ENCODE measurements at regions not wholly inside any gene's neighbourhood (a gene's known extent, or its start where the extent isn't known, plus 50 kb on each side); places are given as distances from the start of the nearest gene placed in this dataset.

DNA sequence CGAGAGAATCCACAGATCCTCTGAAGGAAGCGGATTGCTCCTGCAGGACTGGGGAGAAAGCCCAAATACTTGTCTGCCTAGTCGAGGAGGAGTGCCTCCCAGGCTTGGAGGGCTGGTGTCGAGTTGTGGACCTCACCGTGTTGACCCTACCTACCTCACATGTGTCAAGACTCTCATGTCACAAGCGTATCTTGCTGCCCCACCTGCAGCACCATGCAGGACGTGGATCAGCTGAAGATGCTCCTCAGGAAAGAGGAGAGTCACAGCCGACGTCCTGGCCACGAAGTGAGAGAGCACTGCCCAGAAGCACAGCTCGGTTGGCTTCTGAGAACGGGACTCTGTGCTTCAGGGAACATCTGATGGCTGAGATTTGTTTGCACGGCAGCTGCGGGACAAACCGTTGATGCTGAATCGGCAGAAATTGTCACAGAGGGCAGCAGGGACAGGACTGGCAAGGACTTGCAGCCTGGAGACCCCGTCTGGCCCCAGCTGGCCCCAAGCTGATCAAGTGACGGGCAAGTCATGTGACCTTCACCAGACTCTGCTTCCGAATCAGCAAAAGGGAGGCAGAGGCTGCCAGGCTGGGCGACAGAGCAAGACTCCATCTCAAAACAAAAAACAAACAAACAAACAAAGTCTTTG lies 119.1 kb upstream of the ITGA1 start:
- no peak for DNase-seq (ENCODE audit: low read depth)
- TF ChIP-seq, protein P1, sequence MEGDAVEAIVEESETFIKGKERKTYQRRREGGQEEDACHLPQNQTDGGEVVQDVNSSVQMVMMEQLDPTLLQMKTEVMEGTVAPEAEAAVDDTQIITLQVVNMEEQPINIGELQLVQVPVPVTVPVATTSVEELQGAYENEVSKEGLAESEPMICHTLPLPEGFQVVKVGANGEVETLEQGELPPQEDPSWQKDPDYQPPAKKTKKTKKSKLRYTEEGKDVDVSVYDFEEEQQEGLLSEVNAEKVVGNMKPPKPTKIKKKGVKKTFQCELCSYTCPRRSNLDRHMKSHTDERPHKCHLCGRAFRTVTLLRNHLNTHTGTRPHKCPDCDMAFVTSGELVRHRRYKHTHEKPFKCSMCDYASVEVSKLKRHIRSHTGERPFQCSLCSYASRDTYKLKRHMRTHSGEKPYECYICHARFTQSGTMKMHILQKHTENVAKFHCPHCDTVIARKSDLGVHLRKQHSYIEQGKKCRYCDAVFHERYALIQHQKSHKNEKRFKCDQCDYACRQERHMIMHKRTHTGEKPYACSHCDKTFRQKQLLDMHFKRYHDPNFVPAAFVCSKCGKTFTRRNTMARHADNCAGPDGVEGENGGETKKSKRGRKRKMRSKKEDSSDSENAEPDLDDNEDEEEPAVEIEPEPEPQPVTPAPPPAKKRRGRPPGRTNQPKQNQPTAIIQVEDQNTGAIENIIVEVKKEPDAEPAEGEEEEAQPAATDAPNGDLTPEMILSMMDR (IDR thresholded peaks at IDR 0.05; ENCODE audit: insufficient read depth, low read depth, low read length, missing control alignments): no peak
- no peak overlapping the region for H3K4me3 ChIP-seq (ENCODE audit: low read depth, low read length)

DNA sequence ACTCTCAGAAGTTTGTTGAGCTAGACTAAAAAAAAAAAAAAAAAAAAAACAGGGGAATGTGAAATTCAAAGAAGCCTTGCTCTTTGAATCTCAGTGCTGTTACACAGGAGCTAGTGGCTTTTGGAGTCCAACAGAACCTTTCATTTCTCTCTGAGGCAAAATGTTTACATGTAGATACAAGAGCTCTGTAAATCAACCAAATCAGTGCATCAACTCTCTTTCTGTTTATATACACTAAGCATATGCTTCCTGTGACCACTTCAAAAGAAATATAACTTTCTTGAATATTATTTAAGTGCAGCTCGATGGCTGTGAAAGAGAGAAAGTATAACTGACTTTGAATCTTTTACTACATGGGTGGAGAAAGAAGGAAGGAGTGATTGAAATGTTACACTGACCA lies 115.3 kb upstream of the ITGA1 start:
- TF ChIP-seq, protein P1 (IDR thresholded peaks at IDR 0.05; ENCODE audit: insufficient read depth, low read depth, low read length, missing control alignments): no peak
- no peak for DNase-seq (ENCODE audit: low read depth)
- H3K4me3 ChIP-seq (ENCODE audit: low read depth, low read length): no peak overlapping the region

DNA sequence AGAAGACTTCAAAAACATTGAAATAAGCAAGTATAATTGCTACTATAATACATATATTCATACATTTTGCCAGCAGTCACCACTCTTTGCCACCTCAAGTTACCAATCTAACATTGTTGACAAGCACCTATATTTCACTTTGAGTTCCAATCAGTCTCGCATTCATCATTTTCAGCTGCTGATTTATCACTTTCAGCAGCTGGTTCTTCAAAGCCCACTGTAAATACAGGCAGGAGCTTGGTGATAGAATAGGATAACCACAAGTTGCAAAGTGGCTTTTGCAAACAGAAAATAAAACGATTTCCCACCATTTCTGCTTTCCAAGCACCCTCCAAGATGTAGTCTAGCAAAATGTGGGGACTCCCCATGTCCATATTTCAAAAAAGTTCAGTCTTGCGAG lies 114.2 kb upstream of the ITGA1 start:
- no peak overlapping the region for H3K4me3 ChIP-seq (ENCODE audit: low read depth, low read length)
- TF ChIP-seq, protein P1 (IDR thresholded peaks at IDR 0.05; ENCODE audit: insufficient read depth, low read depth, low read length, missing control alignments): no peak
- no peak for DNase-seq (ENCODE audit: low read depth)

DNA sequence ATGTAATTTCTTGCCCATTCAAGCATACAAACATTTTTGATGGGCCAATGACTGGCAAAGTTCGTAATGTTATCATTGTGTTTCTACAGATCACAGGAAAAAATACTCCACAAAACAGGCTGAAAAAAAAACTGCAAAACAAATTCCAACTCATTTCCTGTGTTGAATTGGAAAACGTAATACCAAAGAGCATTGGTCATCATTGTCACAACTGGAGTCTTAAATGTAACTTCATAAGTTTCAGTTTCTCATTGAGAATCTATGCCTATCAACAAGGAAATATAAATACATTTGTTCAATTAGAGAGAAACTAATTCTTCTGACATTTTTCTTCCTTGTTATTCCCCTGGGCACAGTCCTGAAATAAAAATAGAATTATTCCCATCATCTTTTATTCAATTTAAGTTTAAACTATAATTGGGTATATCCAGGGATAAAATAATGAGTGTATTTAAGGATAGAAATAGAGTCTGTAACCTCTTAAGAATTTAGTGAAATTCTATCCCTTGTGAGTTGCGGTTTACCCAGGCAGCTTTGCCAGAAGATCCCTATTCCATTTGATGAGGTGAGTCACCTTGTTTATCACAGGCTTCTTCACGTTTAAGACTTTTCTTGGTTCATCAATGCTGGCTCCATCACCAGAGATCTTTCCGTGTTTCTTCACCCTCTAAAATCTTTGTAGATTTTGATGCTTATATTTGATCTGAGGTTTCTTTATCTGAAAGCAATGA lies 112.7 kb upstream of the ITGA1 start:
- DNase-seq (ENCODE audit: low read depth): no peak
- TF ChIP-seq, protein P1 (IDR thresholded peaks at IDR 0.05; ENCODE audit: insufficient read depth, low read depth, low read length, missing control alignments): no peak
- no peak overlapping the region for H3K4me3 ChIP-seq (ENCODE audit: low read depth, low read length)

- TF ChIP-seq, protein P1 (IDR thresholded peaks at IDR 0.05; ENCODE audit: insufficient read depth, low read depth, low read length, missing control alignments): no peak
- no peak for DNase-seq (ENCODE audit: low read depth)
- H3K4me3 ChIP-seq (ENCODE audit: low read depth, low read length): no peak overlapping the region
These were observed 105.2 kb upstream of the ITGA1 start for GRCh38 chr5:52682492-52682891.

- no peak for DNase-seq (ENCODE audit: low read depth)
- H3K4me3 ChIP-seq (ENCODE audit: low read depth, low read length): no peak overlapping the region
- TF ChIP-seq, protein P1 (IDR thresholded peaks at IDR 0.05; ENCODE audit: insufficient read depth, low read depth, low read length, missing control alignments): no peak
These were observed 103.7 kb upstream of the ITGA1 start for GRCh38 chr5:52684051-52684450.

All from GM12865 (cell line).